Fibroblast of lung (primary cell): ENCODE measurements at regions not wholly inside any gene's neighbourhood (a gene's known extent, or its start where the extent isn't known, plus 50 kb on each side); places are given as distances from the start of the nearest gene placed in this dataset.

ENCODE experiments used
- EZH2 ChIP-seq: IDR thresholded peaks from 2 replicates; pipeline ENCODE4 v1.5.1; 2012; ENCODE audit warnings: low read length, control low read depth, mild to moderate bottlenecking; ENCODE audit errors: missing control alignments
- TF ChIP-seq, protein P1 (sequence below), 2 donors: IDR thresholded peaks in 1 of 2; conservative IDR thresholded peaks in 1 of 2; 1 replicate in 1 of 2; 2 replicates in 1 of 2; pipeline ENCODE4 v1.5.1; 2011 to 2012; ENCODE audit warnings: low read length in 2 of 2, control low read depth in 1 of 2, inconsistent platforms in 1 of 2, low read depth in 1 of 2, mild to moderate bottlenecking in 1 of 2

DNA sequence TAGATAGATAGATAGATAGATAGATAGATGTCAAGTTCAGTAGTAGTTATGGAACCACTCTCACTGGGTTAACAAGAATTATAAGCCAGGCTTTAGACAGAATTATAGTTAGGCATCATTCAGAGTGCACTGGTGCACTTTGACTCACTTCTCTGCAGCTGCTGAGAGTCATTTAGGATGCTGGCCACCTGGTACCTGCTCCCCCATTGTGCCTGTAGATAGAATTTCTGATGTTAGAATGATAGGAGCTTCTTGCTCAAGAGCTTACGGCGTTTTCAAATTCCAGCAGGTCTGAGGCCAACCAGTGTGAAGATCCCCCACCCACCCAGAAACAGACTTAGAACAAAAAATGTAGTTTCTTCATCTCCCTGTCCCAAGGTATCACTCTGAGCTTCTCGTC, 107.8 kb upstream of the HMCN1 start:
- TF ChIP-seq, protein P1, sequence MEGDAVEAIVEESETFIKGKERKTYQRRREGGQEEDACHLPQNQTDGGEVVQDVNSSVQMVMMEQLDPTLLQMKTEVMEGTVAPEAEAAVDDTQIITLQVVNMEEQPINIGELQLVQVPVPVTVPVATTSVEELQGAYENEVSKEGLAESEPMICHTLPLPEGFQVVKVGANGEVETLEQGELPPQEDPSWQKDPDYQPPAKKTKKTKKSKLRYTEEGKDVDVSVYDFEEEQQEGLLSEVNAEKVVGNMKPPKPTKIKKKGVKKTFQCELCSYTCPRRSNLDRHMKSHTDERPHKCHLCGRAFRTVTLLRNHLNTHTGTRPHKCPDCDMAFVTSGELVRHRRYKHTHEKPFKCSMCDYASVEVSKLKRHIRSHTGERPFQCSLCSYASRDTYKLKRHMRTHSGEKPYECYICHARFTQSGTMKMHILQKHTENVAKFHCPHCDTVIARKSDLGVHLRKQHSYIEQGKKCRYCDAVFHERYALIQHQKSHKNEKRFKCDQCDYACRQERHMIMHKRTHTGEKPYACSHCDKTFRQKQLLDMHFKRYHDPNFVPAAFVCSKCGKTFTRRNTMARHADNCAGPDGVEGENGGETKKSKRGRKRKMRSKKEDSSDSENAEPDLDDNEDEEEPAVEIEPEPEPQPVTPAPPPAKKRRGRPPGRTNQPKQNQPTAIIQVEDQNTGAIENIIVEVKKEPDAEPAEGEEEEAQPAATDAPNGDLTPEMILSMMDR (conservative IDR thresholded peaks at IDR 0.05 in 1 of 2, IDR thresholded peaks at IDR 0.05 in 1 of 2; ENCODE audit: low read depth in 1 of 2, low read length in 2 of 2), result no peak
- no peak for TF ChIP-seq EZH2
